Stimulated activated CD4-positive, alpha-beta T cell treated with anti-CD3 and anti-CD28 coated beads, Interleukin-1b, Interleukin-23, amount 100 ng/mL, for 4 hours (primary cell): ENCODE measurements at regions not wholly inside any gene's neighbourhood (a gene's known extent, or its start where the extent isn't known, plus 50 kb on each side); places are given as distances from the start of the nearest gene placed in this dataset.

Experiments
- DNase-seq, 2 donors: peaks; one replicate each; pipeline ENCODE4 v3.0.0-alpha.2; 2020; ENCODE audit warnings: low read depth in 2 of 2

- no peak for DNase-seq
Measured at GRCh38 chr10:78913219-78914059, 155.3 kb upstream of the ZMIZ1 start.

- no peak for DNase-seq
Measured at GRCh38 chr10:78914060-78914378, 154.7 kb upstream of the ZMIZ1 start.

DNA sequence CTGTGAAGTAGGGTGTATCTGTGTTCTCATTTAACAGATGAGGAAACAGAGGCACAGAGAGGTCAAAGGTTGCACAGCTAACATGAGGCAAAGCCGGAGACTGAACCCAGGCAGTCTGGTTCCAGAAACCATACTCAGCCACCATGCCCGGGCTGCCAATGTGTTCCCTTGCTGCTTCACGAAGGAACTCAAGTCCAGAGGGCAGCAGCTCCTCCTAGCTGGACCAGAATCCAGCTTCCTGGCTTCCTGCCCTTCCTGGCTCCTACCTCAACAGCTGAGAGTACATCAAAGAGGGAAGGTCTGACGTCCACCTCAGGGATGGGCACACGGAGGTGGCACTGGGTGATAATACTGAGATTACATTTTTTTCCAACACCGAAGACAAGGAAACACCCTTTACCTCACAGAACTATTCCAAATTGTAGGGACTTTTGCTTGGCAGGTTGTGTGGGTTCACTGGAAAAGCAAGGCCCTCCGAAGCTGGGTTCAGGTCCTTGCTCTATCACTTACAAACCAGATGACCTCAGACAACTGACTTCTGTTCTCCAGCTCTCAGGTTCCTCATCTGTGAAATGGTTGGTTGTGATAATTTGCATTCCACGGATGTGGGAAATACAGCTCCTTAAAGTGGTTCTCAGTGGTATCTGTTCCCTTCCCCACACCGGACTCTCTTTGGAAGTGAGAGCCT is 154.1 kb upstream of the ZMIZ1 start:
- DNase-seq: no peak

- DNase-seq: no peak
Measured at GRCh38 chr10:78915190-78915518, 153.6 kb upstream of the ZMIZ1 start.

GRCh38 chr10:78916227-78916626 is 152.5 kb upstream of the ZMIZ1 start:
- no peak for DNase-seq

GRCh38 chr10:78919181-78919966 is 149.4 kb upstream of the ZMIZ1 start:
- DNase-seq: no peak

GRCh38 chr10:78920011-78920410 is 148.8 kb upstream of the ZMIZ1 start:
- DNase-seq: no peak

DNA sequence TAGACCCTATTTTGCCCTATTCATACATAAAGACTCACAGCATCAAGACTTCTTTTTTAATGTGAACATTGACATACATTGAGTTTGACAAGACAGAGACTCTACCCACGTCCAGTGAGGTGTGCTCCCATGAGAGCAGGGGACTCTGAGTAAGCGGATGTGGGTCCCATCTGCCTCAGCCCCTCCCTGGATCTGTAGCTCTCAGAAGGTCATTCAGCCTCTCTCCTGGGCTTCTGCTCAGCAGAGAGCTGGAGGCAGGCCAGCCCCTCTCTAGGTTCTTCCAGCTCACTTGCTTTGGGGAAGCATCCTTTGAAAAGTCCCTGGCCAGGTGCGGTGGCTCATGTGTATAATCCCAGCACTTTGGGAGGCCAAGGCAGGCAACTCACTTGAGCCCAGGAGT is 146.9 kb upstream of the ZMIZ1 start:
- no peak for DNase-seq

- no peak for DNase-seq
Measured at GRCh38 chr10:78923647-78924318, 145.0 kb upstream of the ZMIZ1 start.

- no peak for DNase-seq
Measured at GRCh38 chr10:78924319-78925003, 144.3 kb upstream of the ZMIZ1 start.

GRCh38 chr10:78925275-78925674 is 143.5 kb upstream of the ZMIZ1 start:
- no peak for DNase-seq

- DNase-seq: no peak
Measured at GRCh38 chr10:78925800-78926319, 142.9 kb upstream of the ZMIZ1 start.

DNA sequence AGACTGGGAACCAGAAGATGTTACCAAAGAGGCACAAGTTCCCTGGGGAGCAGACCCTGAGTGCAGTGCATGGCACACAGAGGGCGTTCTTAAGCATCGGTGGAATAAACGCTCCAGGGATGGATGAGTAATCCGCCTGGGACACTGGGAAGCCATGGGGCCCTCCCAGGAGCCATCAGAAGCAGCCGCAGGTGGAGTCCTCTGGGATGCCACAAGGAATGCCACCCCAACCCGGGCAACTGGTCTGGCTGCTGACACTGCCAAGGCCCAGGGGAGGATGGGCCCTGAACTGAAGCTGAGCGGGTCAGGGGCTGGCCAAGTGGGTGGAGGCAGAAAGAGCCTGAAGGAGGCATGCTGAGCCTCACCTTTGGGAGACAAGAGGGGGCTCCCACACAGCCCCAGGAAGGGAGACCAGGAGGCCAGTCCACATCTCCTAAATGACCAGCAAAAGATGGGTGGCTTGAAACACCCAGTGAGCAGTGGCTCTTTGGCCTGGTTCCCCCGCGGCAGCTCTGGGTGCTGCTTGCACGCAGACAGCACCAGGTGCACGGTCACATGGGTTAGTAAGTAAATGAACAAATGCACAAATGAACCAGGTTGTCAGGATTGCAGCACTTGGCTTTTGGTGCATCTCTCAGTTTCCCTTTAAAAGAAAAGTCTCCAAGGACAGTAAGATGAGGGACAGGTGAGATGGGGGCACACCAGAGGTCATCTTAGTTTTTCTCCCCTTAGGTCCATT is 141.3 kb upstream of the ZMIZ1 start:
- no peak for DNase-seq

DNA sequence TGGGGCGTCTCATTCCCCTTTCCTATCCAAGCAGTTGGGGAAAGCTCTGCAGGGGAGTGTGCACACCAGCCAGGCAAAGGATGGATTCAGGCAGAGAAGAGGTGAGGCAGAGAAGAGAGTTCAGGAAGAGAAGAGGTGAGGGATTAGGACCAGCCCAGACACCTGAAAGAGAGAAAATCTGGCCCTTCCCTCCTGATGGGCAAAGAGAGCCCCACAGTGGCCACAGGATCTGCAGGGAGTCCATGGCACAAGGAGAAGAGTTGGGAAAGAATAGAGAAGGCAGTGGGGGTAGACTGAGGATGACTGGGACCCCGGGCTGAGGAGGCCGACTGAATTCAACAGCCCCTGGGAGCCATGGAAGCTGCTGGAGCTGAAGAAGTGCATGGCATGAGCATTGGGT is 140.4 kb upstream of the ZMIZ1 start:
- no peak for DNase-seq

DNA sequence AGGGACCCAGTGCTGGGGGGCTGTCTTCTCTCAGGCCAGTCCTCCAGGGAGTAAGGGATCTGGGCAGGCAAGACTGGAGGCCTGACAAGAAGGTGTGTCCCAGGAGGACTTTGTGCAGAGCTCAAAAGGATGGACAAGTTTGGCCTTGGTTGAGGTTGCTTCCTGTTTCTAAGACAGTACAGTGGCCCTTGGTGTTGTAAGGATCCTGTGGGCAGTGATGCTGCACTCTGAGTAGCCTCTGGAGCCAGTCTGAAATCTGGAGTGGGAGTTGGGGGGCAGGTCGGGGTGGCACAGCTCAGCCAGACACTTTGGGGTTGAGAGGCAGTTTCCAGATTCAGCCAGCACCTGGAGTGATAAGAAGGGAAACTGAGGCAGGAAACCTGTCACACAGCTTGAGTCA is 139.2 kb upstream of the ZMIZ1 start:
- no peak for DNase-seq

DNA sequence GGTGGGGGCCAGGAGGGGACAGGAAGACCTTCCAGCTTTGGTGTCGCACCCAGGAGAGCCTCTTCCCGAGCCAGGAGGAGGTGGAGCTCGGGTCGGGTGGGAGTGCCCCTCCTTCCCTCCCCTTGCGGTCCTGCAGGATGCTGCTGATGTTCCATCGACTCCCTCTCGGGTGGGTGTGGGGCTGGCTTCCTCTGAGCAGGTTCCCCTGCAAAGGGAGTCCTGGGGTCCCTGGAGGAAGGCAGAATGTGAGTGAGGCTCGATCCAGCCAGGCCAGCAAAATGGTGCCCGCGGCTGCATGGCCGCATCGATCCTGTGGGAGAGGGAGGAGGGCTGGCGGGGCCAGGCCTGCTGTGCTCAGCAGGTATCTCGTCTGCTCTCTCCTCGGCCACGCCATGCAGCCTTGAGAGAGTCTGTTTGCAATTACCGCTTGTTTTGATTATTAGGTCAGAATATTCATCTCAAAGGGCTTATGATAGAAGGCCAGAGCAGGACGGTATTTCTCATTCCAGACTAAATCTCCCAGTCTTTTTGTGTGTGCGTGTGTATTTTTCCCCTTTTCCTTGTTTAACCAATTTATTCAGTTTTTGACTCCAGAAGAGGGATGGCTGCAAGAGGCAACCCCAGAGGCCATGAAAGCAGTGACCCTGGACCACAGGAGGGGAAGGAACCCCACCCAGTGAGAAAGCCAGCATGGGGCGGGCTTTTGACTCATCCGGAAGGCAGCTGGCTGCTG is 137.3 kb upstream of the ZMIZ1 start:
- DNase-seq: no peak

DNA sequence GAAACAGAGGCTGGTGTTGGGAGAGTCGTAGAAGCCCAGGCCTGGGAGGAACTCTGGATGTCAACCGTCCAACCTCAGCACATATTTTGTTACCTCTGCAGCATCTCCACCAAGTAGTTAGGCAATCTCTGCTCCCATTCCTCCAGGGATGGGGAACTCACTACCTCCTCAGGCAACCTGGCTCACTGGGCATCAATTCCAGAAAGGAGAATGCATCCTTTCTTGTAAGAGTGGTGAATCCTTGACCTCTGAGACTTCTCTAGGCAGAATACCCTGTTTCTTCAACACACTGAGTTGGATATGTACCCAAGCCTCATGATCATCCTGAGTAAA is 136.7 kb upstream of the ZMIZ1 start:
- no peak for DNase-seq

- DNase-seq: no peak
Measured at GRCh38 chr10:78932861-78933260, 135.9 kb upstream of the ZMIZ1 start.

GRCh38 chr10:78933828-78934531 is 134.8 kb upstream of the ZMIZ1 start:
- DNase-seq: no peak

DNA sequence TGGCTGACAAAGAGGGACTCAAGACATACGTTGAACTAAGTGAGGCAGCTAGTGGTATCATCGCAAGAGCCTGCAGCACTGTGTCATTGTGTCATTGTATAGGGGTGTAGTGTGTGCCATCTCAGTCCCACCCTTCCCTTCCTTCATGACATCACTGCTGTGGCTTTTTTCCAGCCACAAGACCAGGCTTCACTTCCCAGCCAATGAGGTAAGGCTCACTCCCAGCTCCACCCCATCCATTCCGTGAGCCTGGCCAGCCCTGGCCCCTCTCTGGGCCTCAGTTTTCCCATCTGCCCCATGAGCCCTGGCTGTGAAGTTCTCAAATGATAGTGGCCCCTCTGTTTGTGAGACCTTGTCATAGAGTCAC is 134.3 kb upstream of the ZMIZ1 start:
- no peak for DNase-seq
